HG02885 (cell line): ENCODE measurements at regions not wholly inside any gene's neighbourhood (a gene's known extent, or its start where the extent isn't known, plus 50 kb on each side); places are given as distances from the start of the nearest gene placed in this dataset.
"Not testable (repeated sequence)": the region's sequence is repeated elsewhere in the genome, so short reads cannot be mapped to it uniquely, and the experiment has no call there.

Source experiments
- ATAC-seq: cut with Tn5 transposase; IDR thresholded peaks from one replicate; pipeline ENCODE4 v1.9.1; 2021; ENCODE audit warnings: mild to moderate bottlenecking; ENCODE audit not compliant: unreplicated experiment, poor library complexity

DNA sequence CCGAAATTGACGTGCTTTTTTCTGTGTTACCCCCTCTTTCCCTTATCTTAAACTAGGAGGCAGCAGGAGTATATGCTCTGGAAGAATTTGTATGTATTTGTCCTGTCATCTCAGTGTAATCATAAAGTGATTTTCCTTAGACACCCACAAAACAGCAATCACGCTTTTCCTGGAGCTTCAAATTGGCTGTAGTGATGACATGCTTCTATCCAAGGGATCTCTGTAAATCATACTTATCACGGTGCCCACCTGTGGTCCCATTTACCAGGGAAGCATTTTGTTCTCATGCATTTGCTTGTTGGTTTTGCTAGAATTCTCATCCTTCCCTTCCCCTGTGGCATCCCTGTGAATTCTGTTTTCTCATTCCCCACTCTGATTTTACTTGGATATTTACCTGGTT, 220.8 kb upstream of the THUMPD2 start:
- ATAC-seq, result no peak

DNA sequence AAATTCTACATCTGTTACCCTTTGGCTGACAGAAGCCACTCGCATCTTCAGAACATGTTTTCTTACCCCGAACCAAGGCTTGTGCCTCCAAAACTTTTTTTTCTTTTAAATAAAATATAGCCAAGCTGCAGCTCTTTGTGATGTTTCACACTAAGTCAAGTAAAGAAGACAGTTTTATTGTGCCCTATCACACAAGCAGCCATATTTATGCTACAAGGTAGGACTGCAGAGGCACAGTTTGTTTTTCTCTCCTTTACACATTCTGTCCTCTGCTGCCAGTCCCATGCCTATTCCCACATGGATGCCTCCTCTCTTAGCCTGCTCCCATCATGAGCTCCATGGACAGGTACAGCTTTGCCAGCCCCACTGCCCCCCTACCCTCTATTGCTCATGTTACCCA, 219.6 kb upstream of the THUMPD2 start:
- ATAC-seq, result no peak

DNA sequence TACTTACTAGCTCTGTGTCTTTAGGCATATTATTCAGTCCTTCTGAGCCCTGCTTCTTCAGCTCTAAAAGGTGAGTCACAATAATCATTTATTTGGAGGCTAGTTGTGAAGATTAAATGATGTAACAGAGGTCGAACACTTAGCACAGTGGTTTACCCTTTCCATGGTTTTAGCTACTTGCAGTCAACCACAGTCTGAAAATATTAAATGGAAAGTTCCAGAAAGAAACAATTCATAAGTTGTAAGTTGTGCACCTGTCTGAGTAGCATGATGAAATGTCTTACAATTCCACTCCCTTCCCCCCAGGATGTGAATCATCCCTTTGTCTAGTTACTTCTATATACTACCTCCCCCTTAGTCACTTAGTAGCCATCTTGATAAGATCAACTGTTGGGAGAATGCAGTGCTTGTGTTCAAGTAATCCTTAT, 217.6 kb upstream of the THUMPD2 start:
- no peak for ATAC-seq

DNA sequence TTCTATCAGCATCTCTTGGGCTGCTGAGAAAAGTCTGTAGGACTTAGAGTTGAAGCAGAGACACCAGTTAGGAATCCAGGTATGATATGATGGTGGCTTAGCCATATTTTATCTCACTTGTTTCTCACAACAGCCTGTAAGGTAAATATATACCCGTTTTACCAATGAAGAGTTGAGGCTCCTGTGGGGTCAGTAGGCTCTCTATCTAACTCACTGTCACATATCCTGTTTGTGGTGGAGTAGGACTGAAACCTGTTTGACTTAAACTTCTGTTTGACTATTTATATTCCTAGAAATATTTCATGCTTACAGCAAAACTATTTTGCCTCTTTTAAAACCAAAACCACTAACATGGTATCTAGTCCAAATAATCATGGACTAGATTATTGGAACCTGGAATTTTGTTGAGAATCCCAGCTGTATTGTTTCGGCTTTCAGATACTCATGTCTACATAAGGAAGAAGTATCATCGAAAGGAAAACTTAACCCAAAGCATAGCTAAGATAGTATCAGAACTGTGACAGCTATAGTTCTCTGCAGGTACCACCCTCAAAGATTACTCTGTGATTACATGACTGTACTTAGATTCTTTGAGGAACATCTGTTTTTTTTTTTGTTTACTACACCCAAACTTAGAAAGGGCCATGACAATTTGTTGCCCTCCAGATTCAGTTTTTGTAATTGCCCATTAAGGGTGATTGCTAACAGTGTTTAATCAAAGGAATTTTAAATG, 216.1 kb upstream of the THUMPD2 start:
- ATAC-seq, result no peak

DNA sequence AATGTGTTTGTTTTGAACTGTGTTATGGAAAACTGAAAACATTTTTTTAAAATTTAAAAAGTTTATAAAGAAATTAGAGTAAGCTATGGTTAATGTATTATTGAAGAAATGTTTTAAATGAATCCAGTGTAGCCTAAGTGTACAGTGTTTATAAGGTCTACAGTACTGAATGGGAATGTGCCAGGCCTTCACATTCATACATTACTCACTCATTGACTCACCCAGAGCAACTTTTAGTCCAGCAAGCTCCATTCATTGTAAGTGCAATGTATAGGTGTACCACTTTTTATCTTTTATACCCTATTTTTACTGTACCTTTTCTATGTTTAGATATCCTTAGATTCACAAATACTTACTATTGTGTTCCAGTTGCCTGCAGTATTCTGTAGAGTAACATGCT, 215.1 kb upstream of the THUMPD2 start:
- no peak for ATAC-seq

DNA sequence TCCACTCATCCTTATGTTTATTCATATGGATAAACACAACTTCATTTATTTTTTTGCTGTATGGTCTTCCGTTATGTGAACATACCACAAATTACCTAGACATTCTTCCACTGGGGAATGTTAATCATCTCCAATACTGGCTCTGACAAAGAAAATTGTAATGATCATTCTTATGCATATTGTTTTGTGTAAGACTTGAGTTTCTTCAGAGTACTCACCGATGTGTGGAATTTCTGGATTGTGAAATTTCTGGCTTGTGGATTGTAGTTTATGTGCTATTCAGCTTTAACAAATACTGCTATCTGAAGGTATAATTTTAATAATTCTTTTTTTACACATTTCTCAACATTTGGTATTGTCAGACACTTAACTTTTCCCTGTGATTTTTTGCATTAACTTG, 212.2 kb upstream of the THUMPD2 start:
- no peak for ATAC-seq

DNA sequence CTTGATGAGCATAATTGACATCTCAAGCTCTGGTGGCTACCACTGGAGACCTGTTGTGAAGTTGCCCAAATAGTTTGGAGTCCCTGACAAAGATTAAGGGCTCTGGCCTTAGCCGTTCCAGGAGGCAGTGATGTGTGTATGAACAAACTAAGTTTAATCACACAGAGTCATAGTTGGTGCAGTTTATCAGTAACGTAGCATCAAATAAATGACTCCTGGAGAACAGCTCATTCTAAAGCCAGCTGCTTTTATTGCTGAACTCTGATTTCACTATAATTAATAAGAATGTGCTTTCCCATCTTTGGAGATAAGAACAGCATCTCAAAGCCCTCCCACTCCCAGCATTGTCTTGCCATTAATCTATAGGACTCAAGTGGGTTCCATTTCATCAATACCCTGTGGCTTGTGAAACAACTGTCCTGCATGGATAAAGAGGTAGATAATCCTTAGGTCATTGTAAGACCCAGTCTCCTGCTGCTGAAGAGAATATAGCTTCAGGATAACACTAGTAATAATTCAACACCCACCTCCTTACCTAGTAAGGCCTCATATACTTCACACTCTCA, 211.4 kb upstream of the THUMPD2 start:
- no peak for ATAC-seq

DNA sequence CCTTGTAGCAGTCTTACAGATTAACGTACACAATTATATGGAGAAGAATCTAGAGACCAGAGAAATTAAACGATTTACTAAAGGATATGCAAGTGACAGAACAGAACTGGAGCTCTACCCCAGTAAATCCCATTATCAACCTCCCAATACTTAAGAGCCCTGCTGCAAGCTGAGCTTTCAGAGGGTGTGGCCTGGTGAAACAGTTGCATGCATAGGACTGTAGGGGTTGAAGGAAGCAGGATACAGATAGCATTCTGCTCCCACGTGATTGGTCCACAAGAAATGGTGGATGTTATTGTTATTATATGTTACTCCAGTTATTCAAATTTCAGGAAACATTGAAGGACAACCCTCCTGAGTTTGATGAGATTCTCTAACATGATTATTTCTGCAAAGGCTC, 210.8 kb upstream of the THUMPD2 start:
- ATAC-seq, result no peak

DNA sequence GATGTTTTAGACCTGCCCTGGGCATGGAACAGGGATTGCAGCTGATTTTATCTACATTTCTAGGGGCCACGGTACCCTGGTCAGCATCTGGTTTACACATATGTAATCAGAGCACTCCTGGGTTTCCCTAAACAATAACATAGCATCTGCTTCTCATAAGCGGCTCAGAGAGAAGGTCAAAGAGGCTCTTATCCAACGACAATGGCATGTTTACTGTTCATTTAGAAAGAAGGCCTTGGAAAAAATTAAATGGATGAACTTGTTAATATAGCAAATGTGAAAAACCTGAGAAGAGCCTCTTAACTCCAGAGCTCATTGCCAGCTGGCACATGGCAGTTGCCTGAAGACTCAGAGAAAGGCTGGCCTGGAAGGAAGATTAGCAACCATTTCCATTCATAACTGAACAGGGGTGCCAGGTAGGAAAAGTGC, 202.8 kb upstream of the THUMPD2 start:
- no peak for ATAC-seq

DNA sequence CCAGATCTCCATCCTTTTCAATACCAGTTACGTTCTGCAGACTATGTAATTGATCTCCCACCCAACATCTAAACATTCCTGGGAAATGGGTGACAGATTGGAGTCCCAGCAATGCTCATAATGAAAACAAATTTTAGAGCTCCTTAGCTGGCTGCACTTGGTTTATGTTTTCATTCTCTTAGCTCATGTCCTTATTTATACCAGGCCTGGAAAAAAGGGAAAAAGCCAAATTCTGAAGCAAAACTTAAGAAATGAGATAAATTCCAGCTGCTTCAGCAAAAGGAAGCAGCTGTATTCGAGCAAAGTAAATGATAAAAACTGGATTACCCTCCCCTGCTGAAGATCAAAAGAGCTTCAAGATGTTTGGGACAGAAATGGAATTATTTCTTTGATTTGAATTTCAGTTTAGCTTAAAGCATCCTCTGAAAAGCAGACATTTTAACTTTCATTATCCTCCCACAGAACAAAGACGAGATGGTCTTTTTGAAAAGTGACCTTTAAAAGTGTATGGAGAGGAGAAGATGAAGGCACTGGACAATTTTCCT, 196.5 kb upstream of the THUMPD2 start:
- no peak for ATAC-seq

DNA sequence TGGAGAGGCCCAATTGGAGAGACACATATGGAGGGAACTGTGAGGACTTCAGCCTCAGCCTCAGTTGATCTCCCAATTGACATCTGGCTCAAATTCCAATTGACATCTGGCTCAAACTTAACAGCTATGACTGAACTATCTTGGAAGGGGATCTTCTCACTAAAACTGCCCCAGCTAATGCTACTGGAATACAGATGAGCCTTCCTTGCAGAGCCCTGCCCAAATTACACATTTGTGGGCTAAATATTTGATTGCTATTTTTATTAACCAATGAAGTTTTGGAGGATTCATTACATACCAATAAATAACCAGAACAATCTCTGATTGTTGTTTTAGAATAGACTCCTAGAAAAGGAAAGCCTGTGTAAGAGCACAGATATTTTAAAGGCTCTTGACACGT, 189.0 kb upstream of the THUMPD2 start:
- ATAC-seq, result no peak

DNA sequence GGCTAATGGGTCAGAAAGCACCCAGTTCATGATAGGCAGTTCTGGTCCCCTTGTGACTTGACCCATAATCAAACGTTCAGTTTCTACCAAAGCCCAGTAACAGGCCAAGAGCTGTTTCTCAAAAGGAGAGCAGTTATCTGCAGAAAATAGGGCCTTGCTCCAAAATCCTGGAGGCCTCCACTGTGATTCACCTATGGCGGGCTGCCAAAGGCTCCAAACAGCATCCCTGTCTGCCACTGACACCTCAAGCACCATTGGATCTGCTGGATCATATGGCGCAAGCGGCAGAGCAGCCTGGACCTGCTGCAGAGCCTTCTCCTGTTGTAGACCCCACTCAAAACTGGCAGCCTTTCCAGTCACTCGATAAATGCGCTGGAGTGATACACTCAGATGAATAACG, 181.6 kb upstream of the THUMPD2 start:
- ATAC-seq, result not testable (repeated sequence)

DNA sequence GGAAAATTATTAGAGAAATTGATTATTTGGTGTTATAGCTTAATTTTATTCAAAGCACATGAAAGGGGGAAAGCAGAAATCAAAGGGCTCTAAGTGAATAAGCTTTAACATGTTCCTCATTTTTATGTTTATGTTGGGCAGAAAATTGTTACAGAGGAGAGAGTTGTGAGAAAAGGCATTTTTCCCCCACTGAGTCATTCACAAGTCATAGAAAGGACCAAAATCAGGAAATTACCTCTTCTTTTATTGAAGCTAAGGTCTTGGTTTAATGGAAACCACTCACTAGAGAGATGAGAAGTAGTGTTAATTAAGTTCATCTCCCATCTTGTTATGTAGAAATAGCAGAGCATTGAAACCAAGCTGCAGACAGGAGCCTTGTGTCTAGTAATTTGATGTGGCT, 175.3 kb upstream of the THUMPD2 start:
- ATAC-seq, result no peak

DNA sequence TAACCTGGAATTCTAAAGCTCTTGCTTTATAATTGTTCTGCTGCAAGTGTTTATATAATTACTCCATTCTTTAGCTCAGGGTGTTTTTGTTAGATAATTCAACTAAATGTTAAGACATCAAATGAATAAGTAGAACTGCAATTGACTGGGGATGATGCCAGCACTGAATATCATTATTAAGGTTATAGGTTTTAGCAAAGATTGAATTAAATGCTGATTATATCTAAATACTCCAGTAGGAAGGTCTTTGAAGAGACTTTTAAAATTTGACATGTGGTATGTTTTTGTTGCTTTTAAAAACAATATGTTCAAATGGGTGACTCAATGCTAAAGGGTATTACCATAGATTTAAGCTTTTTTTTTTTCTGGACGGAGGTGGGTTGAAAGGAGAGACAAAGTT, 170.1 kb upstream of the THUMPD2 start:
- ATAC-seq, result no peak

DNA sequence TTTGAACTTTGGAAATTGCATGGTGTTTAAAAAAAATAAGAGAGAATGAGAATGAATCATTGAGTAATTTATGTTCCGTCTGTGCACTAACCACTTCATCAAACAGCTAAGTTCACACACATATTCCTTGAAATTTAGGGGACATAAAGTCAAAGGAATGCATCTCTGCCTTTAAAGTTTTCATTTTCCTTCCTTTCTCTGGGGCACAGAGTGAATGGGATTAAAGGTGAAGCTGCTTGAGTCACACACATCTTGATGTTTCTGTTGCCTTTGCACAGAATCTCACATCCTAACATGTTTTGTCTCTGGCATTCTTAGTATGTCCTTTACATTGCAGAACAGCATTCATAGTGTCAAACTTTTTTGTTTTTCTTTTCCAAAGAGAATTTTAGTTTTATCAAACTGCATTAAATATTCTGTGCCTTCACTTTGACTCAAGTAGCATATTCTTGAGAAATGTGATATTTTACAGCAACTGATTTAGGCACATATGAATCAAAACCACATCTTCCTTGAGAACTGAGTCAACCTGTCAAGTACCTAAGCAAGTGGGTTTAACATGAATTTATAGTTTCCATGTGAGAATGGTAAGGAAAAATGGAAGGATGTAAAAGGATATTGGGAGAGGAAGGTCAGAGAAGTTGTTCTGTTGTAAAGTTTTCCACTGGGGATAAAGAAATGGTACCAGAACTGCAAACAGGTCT, 169.1 kb upstream of the THUMPD2 start:
- ATAC-seq, result no peak

DNA sequence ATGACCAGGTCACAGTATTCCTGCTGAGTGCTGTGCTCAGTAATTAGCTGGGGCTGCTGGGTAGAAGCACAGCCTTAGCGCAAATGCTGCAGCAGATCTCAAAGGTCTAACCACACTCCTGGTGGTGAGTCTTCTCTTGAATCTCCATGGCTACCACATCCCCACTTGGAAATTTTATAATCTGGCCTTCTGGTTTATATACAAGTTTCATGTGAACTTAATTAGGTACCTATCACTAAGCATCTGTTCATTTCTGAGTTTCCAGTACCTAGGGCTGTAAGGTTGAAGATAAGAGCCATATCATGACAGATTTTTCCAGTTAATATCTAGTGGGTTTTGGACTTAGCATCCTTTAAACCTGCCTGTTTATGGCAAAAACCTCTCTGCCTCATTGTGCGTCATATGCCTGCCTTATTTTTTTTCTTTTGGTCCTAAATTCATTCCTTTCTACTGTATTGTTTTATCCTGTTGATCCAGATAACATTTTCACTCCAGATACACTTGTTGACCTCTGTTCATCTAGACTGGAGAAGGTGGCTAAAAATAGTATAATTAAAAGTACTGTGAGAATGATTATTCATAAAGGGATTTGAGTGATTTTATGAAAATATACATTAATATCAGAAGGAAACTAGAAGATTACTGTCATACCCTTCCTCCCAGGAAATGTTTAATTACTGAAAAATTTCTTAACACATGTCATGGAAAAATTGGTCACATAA, 168.4 kb upstream of the THUMPD2 start:
- no peak for ATAC-seq

DNA sequence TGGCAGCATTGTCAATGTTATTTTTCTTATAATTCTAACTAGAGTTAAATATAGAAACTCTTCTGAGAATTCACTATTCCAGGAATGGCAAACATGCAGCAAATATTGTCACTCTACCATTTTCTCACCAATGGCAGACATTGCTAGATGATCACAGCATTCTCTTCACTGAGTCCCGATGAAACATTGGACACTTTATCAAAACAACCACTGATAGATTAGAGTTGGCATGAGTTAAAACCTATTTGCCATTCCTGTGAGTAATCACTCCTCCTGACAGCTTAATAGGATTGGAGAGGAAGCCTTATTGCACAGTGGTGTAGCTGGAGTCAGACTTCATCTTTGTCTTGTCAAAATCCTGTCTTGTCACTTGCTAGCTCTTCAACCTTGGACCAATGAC, 163.9 kb upstream of the THUMPD2 start:
- ATAC-seq, result no peak

DNA sequence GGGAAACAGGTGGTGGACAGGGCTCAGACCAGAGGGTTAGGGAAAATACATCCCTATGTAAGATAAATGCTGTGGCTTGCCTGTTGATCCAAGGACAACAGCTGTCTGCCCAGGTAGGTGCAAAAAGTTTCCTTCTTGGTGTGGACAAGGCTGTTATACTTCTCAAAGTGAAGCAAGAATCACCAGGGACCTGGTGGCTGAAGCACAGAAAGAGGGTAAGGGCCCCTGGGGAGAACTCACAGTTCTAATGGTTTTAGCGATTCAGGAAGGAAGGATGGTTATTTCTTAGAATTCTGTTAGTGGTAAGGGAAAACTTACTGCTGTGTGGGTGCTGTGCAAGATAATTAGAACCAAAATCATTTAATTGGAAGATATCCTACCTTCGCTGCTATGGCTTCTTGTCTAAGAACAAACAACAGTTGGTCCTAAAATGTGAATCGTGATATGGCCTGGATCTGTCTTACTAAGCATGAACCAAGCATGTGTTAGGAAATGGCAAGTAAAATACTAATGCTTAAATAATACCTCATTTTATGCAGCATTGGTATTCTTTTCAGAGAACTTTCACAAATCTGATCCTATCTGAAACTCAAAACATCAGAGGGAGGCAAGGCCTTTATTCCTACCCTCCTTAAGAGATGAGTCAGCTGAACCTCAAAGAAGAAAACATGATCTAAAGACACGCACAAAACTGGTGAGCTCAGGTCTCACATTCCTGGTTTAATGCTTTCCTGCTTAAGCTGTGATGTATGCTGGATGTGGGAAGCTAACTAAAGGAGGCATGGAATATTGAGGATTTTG, 159.2 kb upstream of the THUMPD2 start:
- ATAC-seq, result no peak

DNA sequence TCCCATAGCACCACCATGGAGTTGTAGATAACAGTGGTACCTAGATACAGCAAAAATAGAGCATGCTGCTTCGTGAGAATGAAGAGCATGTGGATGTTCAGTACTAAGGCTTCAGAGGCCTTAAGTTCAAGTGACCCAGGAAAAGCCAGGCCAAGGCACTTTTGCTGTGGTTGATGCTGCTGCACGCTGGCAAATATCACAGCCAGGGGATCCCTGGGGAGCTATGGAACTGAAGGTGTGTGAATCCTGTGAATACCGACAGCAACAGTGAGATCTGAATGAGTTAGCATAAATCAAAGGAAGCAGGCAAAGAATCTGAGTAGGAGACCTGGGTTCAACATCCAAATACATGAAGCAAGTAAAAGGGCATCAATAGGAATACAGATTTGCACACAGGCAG, 158.6 kb upstream of the THUMPD2 start:
- no peak for ATAC-seq

DNA sequence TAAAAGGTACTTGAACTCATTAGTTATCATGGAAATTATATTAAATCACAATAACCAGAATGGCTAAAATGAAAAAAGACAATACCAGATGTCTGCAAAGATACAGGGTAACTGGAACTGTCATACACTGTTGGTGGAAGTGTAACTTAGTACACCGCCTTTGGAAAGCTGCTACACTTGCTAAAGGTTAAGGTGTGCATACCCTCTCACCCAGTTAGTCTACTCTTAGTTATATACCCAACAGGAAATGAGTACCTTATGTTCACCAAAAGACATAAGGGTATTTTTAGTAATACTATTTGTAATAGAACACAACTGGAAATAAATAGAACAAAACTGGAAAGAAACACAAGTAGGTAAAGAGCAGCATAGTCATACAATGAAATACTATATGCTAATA, 155.8 kb upstream of the THUMPD2 start:
- no peak for ATAC-seq
